ENCODE measurements at regions not wholly inside any gene's neighbourhood (a gene's known extent, or its start where the extent isn't known, plus 50 kb on each side); places are given as distances from the start of the nearest gene placed in this dataset.

DNA sequence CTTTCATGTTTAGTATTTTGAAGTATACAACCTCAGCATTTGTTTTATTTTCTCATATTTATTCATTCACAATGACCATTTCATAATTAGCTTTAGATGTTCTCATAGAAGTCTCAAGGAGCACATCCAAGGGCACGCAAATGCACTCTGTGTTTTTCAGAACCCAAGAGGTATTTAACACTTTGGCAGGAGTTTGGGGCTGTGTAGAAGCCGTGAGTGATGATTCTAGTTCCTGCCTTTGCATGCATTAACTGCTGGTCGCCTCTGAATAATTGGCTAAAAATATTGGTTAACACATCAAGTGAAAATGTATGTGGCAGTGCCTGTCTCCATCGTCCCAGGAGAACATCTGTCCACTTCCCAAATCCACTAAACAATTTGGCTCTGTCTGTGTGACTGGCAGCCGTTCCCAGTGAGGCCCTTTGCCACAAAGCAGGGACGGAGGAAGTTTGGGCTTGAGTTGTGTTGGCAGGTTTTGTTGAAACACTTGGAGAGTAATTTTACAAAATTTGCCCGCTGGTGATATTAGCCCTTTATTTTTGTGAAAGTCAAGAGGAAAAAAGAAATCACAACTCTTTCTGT, 730.7 kb upstream of the SLIT2 start:
- no peak for TF ChIP-seq POLR2A (IDR thresholded peaks at IDR 0.05; ENCODE audit: low read length)
- TF ChIP-seq GATA1 (IDR thresholded peaks at IDR 0.05; ENCODE audit: low read depth, low read length), result no peak

All from erythroblast (primary cell).